Heart left ventricle (tissue), 16 donors: ENCODE measurements at regions not wholly inside any gene's neighbourhood (a gene's known extent, or its start where the extent isn't known, plus 50 kb on each side); places are given as distances from the start of the nearest gene placed in this dataset.

Experiments used
- ATAC-seq, 4 donors: fragments of 200-7000 bp; cut with Tn5 transposase; one replicate each; pipeline ENCODE4 v1.9.1; 2020 to 2022; ENCODE audit warnings: moderate library complexity in 4 of 4, mild to moderate bottlenecking in 3 of 4, moderate number of reproducible peaks in 1 of 4
- DNase-seq, 5 donors: peaks; one replicate each; pipeline ENCODE4 v3.0.0-alpha.2; 2020
- H3K27ac ChIP-seq, 12 donors: fragments of 200-600 bp; sonication (generic) in 4 of 12; one replicate each; pipeline versions ENCODE4 v1.5.0 to v1.8.0; 2016 to 2022; ENCODE audit warnings: mild to moderate bottlenecking in 2 of 12
- H3K27me3 ChIP-seq, 9 donors: fragments of 200-600 bp; sonication (generic) in 2 of 9; one replicate each; pipeline versions ENCODE4 v1.5.1 to v1.8.0; 2016 to 2022; ENCODE audit warnings: mild to moderate bottlenecking in 3 of 9
- H3K36me3 ChIP-seq, 9 donors: fragments of 200-600 bp; sonication (generic) in 2 of 9; one replicate each; pipeline versions ENCODE4 v1.5.0 to v1.8.0; 2018 to 2022; ENCODE audit warnings: mild to moderate bottlenecking in 2 of 9
- H3K4me1 ChIP-seq, 12 donors: fragments of 200-600 bp; sonication (generic) in 4 of 12; one replicate each; pipeline versions ENCODE4 v1.5.0 to v1.8.0; 2016 to 2022; ENCODE audit warnings: mild to moderate bottlenecking in 3 of 12
- H3K4me3 ChIP-seq, 12 donors: fragments of 200-600 bp; sonication (generic) in 4 of 12; one replicate each; pipeline versions ENCODE4 v1.5.0 to v1.8.0; 2017 to 2022; ENCODE audit warnings: mild to moderate bottlenecking in 9 of 12, moderate library complexity in 4 of 12
- H3K9me3 ChIP-seq, 12 donors: fragments of 200-600 bp; sonication (generic) in 4 of 12; one replicate each; pipeline versions ENCODE4 v1.5.0 to v1.8.0; 2016 to 2022; ENCODE audit warnings: mild to moderate bottlenecking in 1 of 12
- CTCF ChIP-seq, 12 donors: fragments of 200-600 bp; sonication (generic) in 4 of 12; IDR thresholded peaks; one replicate each; pipeline versions ENCODE4 v1.5.0 to v1.8.0; 2018 to 2022; ENCODE audit warnings: antibody characterized with exemption in 12 of 12, mild to moderate bottlenecking in 5 of 12
- POLR2A ChIP-seq, 2 donors: fragments of 450-650 bp; IDR thresholded peaks; one replicate each; pipeline ENCODE4 v1.6.1; 2017; ENCODE audit warnings: antibody characterized with exemption in 2 of 2, mild to moderate bottlenecking in 2 of 2, moderate library complexity in 2 of 2
- WGBS, 4 donors: extraction: QIAGEN DNeasy Blood & Tissue Kit in 2 of 4; methylation state at CpG; one replicate each; pipeline versions ENCODE4 v1.1.5 to v1.1.7; 2013 to 2018; 5-methylcytosine and 5-hydroxymethylcytosine counted together
- intact Hi-C, 10 donors: fragments of 100-400 bp; cut with DNase I; formaldehyde crosslinking; loops; one replicate each; pipeline versions ENCODE4 v1.11.1 to v1.14.2; 2022
- donor health status: ischemic (EF 13 %, LVEDD 7.1; RV severe dilation, severe dysfunction).
- donor health status: healthy with polysubstance abuse.
- donor health status: DM: no; HTN: yes; CAD: no.
- donor health status: DM: no; HTN: no; CAD: no.
- donor health status: ischemic (EF 25% LVEDD 6.9; RV normal size, moderate dysfunction).
- donor health status: ischemic (EF 25% LVEDD 5.7; RV mildly dilated, moderate dysfunction).
- donor health status: healthy.
- donor health status: DM: yes; HTN: yes; CAD: no.
- donor health status: ischemic (EF 35%, LVEDD 5.7; RV mildly dilated, moderate dysfunction).
- donor health status: nonischemic (EF 11% LVEDD 7.7; RV severe dilation, severe dysfunction).
- donor health status: DM: yes; HTN: yes; CAD: no.
- donor health status: PGD.
- donor health status: ischemic (EF 29% LVEDD 5.4; RV normal size, mild dysfunction).
- donor health status: nonischemic (EF 23%, LVEDD 6.1; RV moderate dilation, normal function).

GRCh38 chr17:422196-422930 lies 69.8 kb upstream of the RPH3AL start:
- WGBS, 4 donors = 73 to 84% (median 77%) methylated on average over 11 to 16 of the region's 16 CpGs
- ATAC-seq = no peak
- Histone ChIP-seq H3K4me3 (no peak overlapping the region), H3K4me1 (peaks cover 0 to 8% (median 0%) of the 10 kb centered on the region in 12 donors), H3K36me3 (no peaks in the 10 kb centered on the region), H3K9me3 (no peaks in the 10 kb centered on the region), H3K27me3 (no peaks in the 10 kb centered on the region), H3K27ac (peak overlapping the region in 4 of 12 donors; percentile 9 to 60 (median 54))
- intact Hi-C loops = no loop called here
- TF ChIP-seq POLR2A (IDR thresholded peaks at IDR 0.05) = no peak
- TF ChIP-seq CTCF (IDR thresholded peaks at IDR 0.05) = no peak
- DNase-seq = peak in 1 of 5 donors; percentile 31

- no peak for ATAC-seq
- H3K4me1 ChIP-seq = peaks cover 0 to 11% (median 0%) of the 10 kb centered on the region in 12 donors
- no peak overlapping the region for H3K4me3 ChIP-seq
- no peak for DNase-seq
- WGBS, 4 donors = 93 to 97% (median 95%) methylated on average over 15 of the region's 15 CpGs
- H3K27me3 ChIP-seq = no peaks in the 10 kb centered on the region
- no peaks in the 10 kb centered on the region for H3K36me3 ChIP-seq
- H3K27ac ChIP-seq = no peak overlapping the region
- TF ChIP-seq POLR2A (IDR thresholded peaks at IDR 0.05) (no peak), CTCF (IDR thresholded peaks at IDR 0.05) (no peak)
- intact Hi-C loops = no loop called here
- H3K9me3 ChIP-seq = no peaks in the 10 kb centered on the region
These were observed 68.0 kb upstream of the RPH3AL start for GRCh38 chr17:420479-421175.

GRCh38 chr17:419073-419735 lies 66.6 kb upstream of the RPH3AL start:
- Histone ChIP-seq H3K9me3 (no peaks in the 10 kb centered on the region), H3K36me3 (peaks cover 0 to 4% (median 0%) of the 10 kb centered on the region in 9 donors), H3K27me3 (no peaks in the 10 kb centered on the region), H3K4me1 (peaks cover 0 to 11% (median 0%) of the 10 kb centered on the region in 12 donors), H3K4me3 (no peak overlapping the region), H3K27ac (peak overlapping the region in 1 of 12 donors; percentile 35)
- DNase-seq = no peak
- no peak for TF ChIP-seq POLR2A (IDR thresholded peaks at IDR 0.05)
- no peak for TF ChIP-seq CTCF (IDR thresholded peaks at IDR 0.05)
- ATAC-seq = no peak
- WGBS, 4 donors = 77 to 93% (median 91%) methylated on average over 13 of the region's 13 CpGs
- intact Hi-C loops = no loop called here

- Histone ChIP-seq H3K4me3 (no peak overlapping the region), H3K9me3 (no peaks in the 10 kb centered on the region), H3K27ac (peak overlapping the region in 1 of 12 donors; percentile 35), H3K27me3 (no peaks in the 10 kb centered on the region), H3K4me1 (peaks cover 0 to 11% (median 0%) of the 10 kb centered on the region in 12 donors), H3K36me3 (peaks cover 0 to 12% (median 0%) of the 10 kb centered on the region in 9 donors)
- WGBS, 4 donors = 74 to 89% (median 77%) methylated on average over 8 of the region's 8 CpGs
- DNase-seq (no peak), ATAC-seq (no peak)
- intact Hi-C loops = no loop called here
- TF ChIP-seq POLR2A (IDR thresholded peaks at IDR 0.05) = no peak
- no peak for TF ChIP-seq CTCF (IDR thresholded peaks at IDR 0.05)
These were observed 65.8 kb upstream of the RPH3AL start for GRCh38 chr17:418421-418751.
